ENCODE measurements at regions not wholly inside any gene's neighbourhood (a gene's known extent, or its start where the extent isn't known, plus 50 kb on each side); places are given as distances from the start of the nearest gene placed in this dataset.

GRCh38 chr4:24260923-24261564, 323.3 kb downstream of the DHX15 start:
- TF ChIP-seq CTCF (IDR thresholded peaks at IDR 0.05; ENCODE audit: extremely low read depth, insufficient read depth, missing control alignments), result no peak
- DNase-seq (ENCODE audit: low spot score), result no peak
- in situ Hi-C loops (cut with MboI; ENCODE audit: low pct_unique_long_range_greater_than_20kb, low sequenced_read_pairs, unreplicated experiment), result no loop called here

GRCh38 chr4:24260133-24260715, 324.1 kb downstream of the DHX15 start:
- in situ Hi-C loops (cut with MboI; ENCODE audit: low pct_unique_long_range_greater_than_20kb, low sequenced_read_pairs, unreplicated experiment), result no loop called here
- no peak for DNase-seq (ENCODE audit: low spot score)

GRCh38 chr4:24256547-24256946, 327.8 kb downstream of the DHX15 start:
- no peak for TF ChIP-seq CTCF (IDR thresholded peaks at IDR 0.05; ENCODE audit: extremely low read depth, insufficient read depth, missing control alignments)
- in situ Hi-C loops (cut with MboI; ENCODE audit: low pct_unique_long_range_greater_than_20kb, low sequenced_read_pairs, unreplicated experiment), result no loop called here
- no peak for DNase-seq (ENCODE audit: low spot score)

More at GRCh38 chr4:24260133-24260715, 324.1 kb downstream of the DHX15 start:
- no peak for TF ChIP-seq CTCF (IDR thresholded peaks at IDR 0.05; ENCODE audit: extremely low read depth, insufficient read depth, missing control alignments)

- no peak for TF ChIP-seq CTCF (IDR thresholded peaks at IDR 0.05; ENCODE audit: extremely low read depth, insufficient read depth, missing control alignments)
- in situ Hi-C loops (cut with MboI; ENCODE audit: low pct_unique_long_range_greater_than_20kb, low sequenced_read_pairs, unreplicated experiment), result no loop called here
- no peak for DNase-seq (ENCODE audit: low spot score)
These were observed 328.3 kb downstream of the DHX15 start for GRCh38 chr4:24256066-24256465.

GRCh38 chr4:24252121-24252520, 332.2 kb downstream of the DHX15 start:
- no peak for TF ChIP-seq CTCF (IDR thresholded peaks at IDR 0.05; ENCODE audit: extremely low read depth, insufficient read depth, missing control alignments)
- in situ Hi-C loops (cut with MboI; ENCODE audit: low pct_unique_long_range_greater_than_20kb, low sequenced_read_pairs, unreplicated experiment), result no loop called here
- DNase-seq (ENCODE audit: low spot score), result no peak

GRCh38 chr4:24251589-24251988, 332.8 kb downstream of the DHX15 start:
- no peak for TF ChIP-seq CTCF (IDR thresholded peaks at IDR 0.05; ENCODE audit: extremely low read depth, insufficient read depth, missing control alignments)
- in situ Hi-C loops (cut with MboI; ENCODE audit: low pct_unique_long_range_greater_than_20kb, low sequenced_read_pairs, unreplicated experiment), result no loop called here
- DNase-seq (ENCODE audit: low spot score), result no peak
